GF-D8 (cell line): ENCODE measurements at regions not wholly inside any gene's neighbourhood (a gene's known extent, or its start where the extent isn't known, plus 50 kb on each side); places are given as distances from the start of the nearest gene placed in this dataset.
A peak's percentile ranks its signal among the peaks of the same experiment; 100 is the strongest.
"Not testable (repeated sequence)": the region's sequence is repeated elsewhere in the genome, so short reads cannot be mapped to it uniquely, and the experiment has no call there.

Experiments used
- DNase-seq: peaks from one replicate; lab custom pipeline; 2025; lab: John Stamatoyannopoulos, UW

GRCh38 chr16:31581065-31581464 is 53.4 kb downstream of the AHSP start:
- DNase-seq: not testable (repeated sequence)

GRCh38 chr16:31601737-31602384 is 74.2 kb downstream of the AHSP start:
- not testable (repeated sequence) for DNase-seq

GRCh38 chr16:31618130-31618529 is 90.4 kb downstream of the AHSP start:
- no peak for DNase-seq

- no peak for DNase-seq
Measured at GRCh38 chr16:31636433-31636832, 108.7 kb downstream of the AHSP start.

GRCh38 chr16:31641279-31641678 is 113.6 kb downstream of the AHSP start:
- DNase-seq: no peak

- not testable (repeated sequence) for DNase-seq
Measured at GRCh38 chr16:31655674-31656073, 128.0 kb downstream of the AHSP start.

GRCh38 chr16:31664683-31665482 is 137.2 kb downstream of the AHSP start:
- DNase-seq: no peak

- no peak for DNase-seq
Measured at GRCh38 chr16:31674686-31675085, 147.0 kb downstream of the AHSP start.

- DNase-seq: no peak
Measured at GRCh38 chr16:31676731-31677130, 149.0 kb downstream of the AHSP start.

- DNase-seq: no peak
Measured at GRCh38 chr16:31678649-31679325, 151.1 kb downstream of the AHSP start.

- DNase-seq: not testable (repeated sequence)
Measured at GRCh38 chr16:31689331-31689730, 161.6 kb downstream of the AHSP start.

GRCh38 chr16:31692338-31692737 is 164.6 kb downstream of the AHSP start:
- not testable (repeated sequence) for DNase-seq

GRCh38 chr16:31693733-31694132 is 166.0 kb downstream of the AHSP start:
- no peak for DNase-seq

GRCh38 chr16:31694461-31694860 is 166.8 kb downstream of the AHSP start:
- no peak for DNase-seq

GRCh38 chr16:31695667-31696066 is 168.0 kb downstream of the AHSP start:
- peak; percentile 76 for DNase-seq

- peak; percentile 25 for DNase-seq
Measured at GRCh38 chr16:31696968-31697743, 169.5 kb downstream of the AHSP start.

GRCh38 chr16:31697744-31698125 is 170.0 kb downstream of the AHSP start:
- DNase-seq: no peak

- DNase-seq: no peak
Measured at GRCh38 chr16:31698901-31699300, 171.2 kb downstream of the AHSP start.

GRCh38 chr16:31699601-31700000 is 171.9 kb downstream of the AHSP start:
- no peak for DNase-seq

- no peak for DNase-seq
Measured at GRCh38 chr16:31700200-31700529, 172.5 kb downstream of the AHSP start.

- peak; percentile 48 for DNase-seq
Measured at GRCh38 chr16:31700530-31701388, 172.8 kb upstream of the ZNF267 start.
